Putamen (tissue), 1 donor: ENCODE measurements at regions not wholly inside any gene's neighbourhood (a gene's known extent, or its start where the extent isn't known, plus 50 kb on each side); places are given as distances from the start of the nearest gene placed in this dataset.

Experiments
- DNase-seq: peaks from one replicate; pipeline ENCODE4 v3.0.0-alpha.2; 2016; ENCODE audit warnings: low spot score

GRCh38 chr14:44149597-44149996 is 357.5 kb downstream of the FSCB start:
- no peak for DNase-seq

- no peak for DNase-seq
These were observed 365.1 kb downstream of the FSCB start for GRCh38 chr14:44142006-44142405.

GRCh38 chr14:44135972-44136371 is 371.1 kb downstream of the FSCB start:
- no peak for DNase-seq

GRCh38 chr14:44131861-44132260 is 375.2 kb downstream of the FSCB start:
- DNase-seq = no peak

GRCh38 chr14:44113769-44114730 is 393.0 kb downstream of the FSCB start:
- DNase-seq = no peak

- DNase-seq = no peak
These were observed 394.2 kb downstream of the FSCB start for GRCh38 chr14:44112774-44113460.

GRCh38 chr14:44109036-44109435 is 398.0 kb downstream of the FSCB start:
- no peak for DNase-seq

GRCh38 chr14:44108601-44109000 is 398.5 kb downstream of the FSCB start:
- no peak for DNase-seq

GRCh38 chr14:44107156-44107555 is 399.9 kb downstream of the FSCB start:
- no peak for DNase-seq

- DNase-seq = no peak
These were observed 407.2 kb downstream of the FSCB start for GRCh38 chr14:44099743-44100488.

GRCh38 chr14:44081146-44081545 is 425.9 kb downstream of the FSCB start:
- DNase-seq = no peak

- DNase-seq = no peak
These were observed 437.0 kb downstream of the FSCB start for GRCh38 chr14:44070046-44070445.

- DNase-seq = no peak
These were observed 453.7 kb downstream of the FSCB start for GRCh38 chr14:44053422-44053821.

GRCh38 chr14:44041700-44042099 is 465.4 kb downstream of the FSCB start:
- no peak for DNase-seq

- DNase-seq = no peak
These were observed 466.5 kb downstream of the FSCB start for GRCh38 chr14:44040561-44040960.

- DNase-seq = no peak
These were observed 470.8 kb downstream of the FSCB start for GRCh38 chr14:44036248-44036647.

- no peak for DNase-seq
These were observed 471.4 kb downstream of the FSCB start for GRCh38 chr14:44035707-44036106.

- no peak for DNase-seq
These were observed 476.2 kb downstream of the FSCB start for GRCh38 chr14:44030831-44031383.

- no peak for DNase-seq
These were observed 477.1 kb downstream of the FSCB start for GRCh38 chr14:44029933-44030332.

GRCh38 chr14:44027397-44027796 is 479.7 kb downstream of the FSCB start:
- no peak for DNase-seq

GRCh38 chr14:44010595-44010994 is 496.5 kb downstream of the FSCB start:
- DNase-seq = no peak

- DNase-seq = no peak
These were observed 497.0 kb downstream of the FSCB start for GRCh38 chr14:44010071-44010470.
